ENCODE measurements at regions not wholly inside any gene's neighbourhood (a gene's known extent, or its start where the extent isn't known, plus 50 kb on each side); places are given as distances from the start of the nearest gene placed in this dataset.
"Not testable (repeated sequence)": the region's sequence is repeated elsewhere in the genome, so short reads cannot be mapped to it uniquely, and the experiment has no call there.

- TF ChIP-seq CTCF, POLR2A (IDR thresholded peaks at IDR 0.05): not testable (repeated sequence)
Measured at GRCh38 chr21:5101749-5102148, 5419.6 kb upstream of the TPTE start.

All from lower leg skin (tissue), 3 donors.